T1000 (cell line): ENCODE measurements at regions not wholly inside any gene's neighbourhood (a gene's known extent, or its start where the extent isn't known, plus 50 kb on each side); places are given as distances from the start of the nearest gene placed in this dataset.

Experiments
- DNase-seq: peaks from one replicate; lab custom pipeline; 2025; ENCODE audit warnings: mixed read lengths; lab: John Stamatoyannopoulos, UW

- DNase-seq = no peak
Measured at GRCh38 chrX:40452031-40452430, 128.7 kb upstream of the ATP6AP2 start.

- DNase-seq = no peak
Measured at GRCh38 chrX:40449956-40450706, 130.6 kb upstream of the ATP6AP2 start.

GRCh38 chrX:40449396-40449795 is 131.4 kb upstream of the ATP6AP2 start:
- no peak for DNase-seq

- DNase-seq = no peak
Measured at GRCh38 chrX:40448793-40449192, 132.0 kb upstream of the ATP6AP2 start.

GRCh38 chrX:40446921-40447320 is 133.8 kb upstream of the ATP6AP2 start:
- DNase-seq = no peak

GRCh38 chrX:40445691-40446090 is 135.1 kb upstream of the ATP6AP2 start:
- no peak for DNase-seq

GRCh38 chrX:40444798-40445496 is 135.8 kb upstream of the ATP6AP2 start:
- no peak for DNase-seq

GRCh38 chrX:40444133-40444532 is 136.6 kb upstream of the ATP6AP2 start:
- DNase-seq = no peak

- DNase-seq = no peak
Measured at GRCh38 chrX:40440866-40441265, 139.9 kb upstream of the ATP6AP2 start.

- no peak for DNase-seq
Measured at GRCh38 chrX:40439625-40440532, 140.9 kb upstream of the ATP6AP2 start.

GRCh38 chrX:40437348-40437747 is 143.4 kb upstream of the ATP6AP2 start:
- no peak for DNase-seq

- no peak for DNase-seq
Measured at GRCh38 chrX:40434947-40435346, 145.8 kb upstream of the ATP6AP2 start.

GRCh38 chrX:40434443-40434842 is 146.3 kb upstream of the ATP6AP2 start:
- no peak for DNase-seq

- no peak for DNase-seq
Measured at GRCh38 chrX:40433160-40433559, 147.6 kb upstream of the ATP6AP2 start.

GRCh38 chrX:40424259-40424658 is 156.5 kb upstream of the ATP6AP2 start:
- no peak for DNase-seq

- no peak for DNase-seq
Measured at GRCh38 chrX:40423299-40423698, 157.5 kb upstream of the ATP6AP2 start.

- no peak for DNase-seq
Measured at GRCh38 chrX:40422021-40422420, 158.7 kb upstream of the ATP6AP2 start.

GRCh38 chrX:40420899-40421729 is 159.7 kb upstream of the ATP6AP2 start:
- no peak for DNase-seq

- no peak for DNase-seq
Measured at GRCh38 chrX:40418813-40419195, 162.0 kb upstream of the ATP6AP2 start.

- no peak for DNase-seq
Measured at GRCh38 chrX:40418146-40418812, 162.5 kb upstream of the ATP6AP2 start.

GRCh38 chrX:40415675-40416074 is 165.1 kb upstream of the ATP6AP2 start:
- no peak for DNase-seq
